SK-N-MC (cell line): ENCODE measurements at regions not wholly inside any gene's neighbourhood (a gene's known extent, or its start where the extent isn't known, plus 50 kb on each side); places are given as distances from the start of the nearest gene placed in this dataset.

ENCODE experiments used
- EZH2 ChIP-seq: fragments of 200-600 bp; sonication (generic); IDR thresholded peaks from one replicate; pipeline ENCODE4 v1.6.1; 2017; ENCODE audit warnings: antibody characterized with exemption
- FOXP2 ChIP-seq: optimal IDR thresholded peaks from 2 replicates; pipeline ENCODE3; 2011; ENCODE audit warnings: mild to moderate bottlenecking, moderate library complexity; ENCODE audit not compliant: insufficient read depth; ENCODE audit errors: extremely low read length, control extremely low read depth
- POLR2AphosphoS5 ChIP-seq: IDR thresholded peaks from 2 replicates; pipeline ENCODE4 v1.6.1; 2012; ENCODE audit warnings: mild to moderate bottlenecking, low read depth, low read length, borderline replicate concordance

GRCh38 chrX:69085151-69085550, 80.1 kb downstream of the PJA1 start:
- TF ChIP-seq EZH2, result no peak
- TF ChIP-seq POLR2AphosphoS5, result no peak
- no peak for TF ChIP-seq FOXP2
